ENCODE measurements at regions not wholly inside any gene's neighbourhood (a gene's known extent, or its start where the extent isn't known, plus 50 kb on each side); places are given as distances from the start of the nearest gene placed in this dataset.

DNA sequence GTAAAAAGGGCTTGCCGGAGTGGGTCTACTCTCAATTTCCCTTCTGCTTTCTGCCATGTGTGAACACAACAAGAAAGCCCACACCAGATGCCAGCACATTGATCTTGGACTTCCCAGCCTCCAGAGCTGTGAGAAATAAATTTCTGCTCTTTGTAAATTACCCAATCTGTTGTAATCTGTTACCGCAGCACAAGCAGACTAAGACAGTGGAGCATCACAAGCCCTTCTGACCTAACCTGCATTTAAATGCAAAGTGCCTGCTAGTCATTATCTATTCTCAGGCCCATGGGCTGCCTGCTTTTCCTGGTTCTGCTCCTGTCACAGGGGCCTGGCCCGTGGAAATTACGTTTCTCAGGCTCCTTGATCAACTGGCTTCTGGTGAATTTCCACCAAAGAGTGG, 199.3 kb upstream of the AUTS2 start:
- ATAC-seq, result peak; percentile 20
- H3K36me3 Mint-ChIP-seq, result no peaks in the 10 kb centered on the region
- H3K4me1 Mint-ChIP-seq, result no peaks in the 10 kb centered on the region
- no peaks in the 10 kb centered on the region for H3K27me3 Mint-ChIP-seq
- no peaks in the 10 kb centered on the region for H3K9me3 Mint-ChIP-seq
- H3K4me3 Mint-ChIP-seq, result no peak overlapping the region
- H3K27ac Mint-ChIP-seq, result no peak overlapping the region

DNA sequence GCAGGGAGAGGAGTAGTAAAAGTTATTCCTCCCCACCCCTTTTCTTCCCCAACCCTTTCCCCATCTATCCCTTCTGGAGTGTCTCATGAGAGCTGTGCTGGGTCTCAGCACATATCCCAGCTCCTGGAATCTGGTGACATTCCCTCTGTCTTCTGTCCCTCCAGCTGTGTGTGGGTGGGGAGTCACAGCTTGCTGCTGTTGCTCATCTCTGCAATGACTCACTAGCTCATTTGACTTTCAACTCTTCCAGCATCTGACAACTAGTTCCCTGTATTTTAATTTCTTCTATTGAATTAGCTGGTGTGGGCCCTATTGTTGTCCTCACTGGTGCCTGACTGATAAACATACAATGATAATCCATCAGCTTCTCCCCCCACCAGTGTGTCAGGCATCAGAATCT, 198.9 kb upstream of the AUTS2 start:
- no peaks in the 10 kb centered on the region for H3K36me3 Mint-ChIP-seq
- H3K4me3 Mint-ChIP-seq, result no peak overlapping the region
- no peaks in the 10 kb centered on the region for H3K27me3 Mint-ChIP-seq
- peak; percentile 24 for ATAC-seq
- H3K9me3 Mint-ChIP-seq, result no peaks in the 10 kb centered on the region
- no peak overlapping the region for H3K27ac Mint-ChIP-seq
- H3K4me1 Mint-ChIP-seq, result no peaks in the 10 kb centered on the region

DNA sequence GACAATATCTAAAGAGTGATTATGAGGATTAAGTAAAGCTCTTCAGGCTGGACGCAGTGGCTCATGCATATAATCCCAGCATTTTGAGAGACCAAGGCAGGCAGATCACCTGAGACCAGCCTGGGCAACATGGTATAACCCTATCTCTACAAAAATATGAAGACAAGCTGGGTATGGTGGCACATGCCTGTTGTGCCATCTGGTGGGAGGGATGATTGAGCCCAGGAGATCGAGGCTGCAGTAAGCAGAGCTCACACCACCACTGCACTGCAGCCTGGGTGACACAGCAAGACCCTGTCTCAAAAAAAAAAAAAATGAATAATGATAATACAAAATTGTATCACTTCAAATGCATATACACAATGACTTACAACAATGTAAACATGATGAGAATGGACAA, 195.6 kb upstream of the AUTS2 start:
- H3K4me3 Mint-ChIP-seq, result no peak overlapping the region
- no peak overlapping the region for H3K27ac Mint-ChIP-seq
- H3K9me3 Mint-ChIP-seq, result no peaks in the 10 kb centered on the region
- H3K36me3 Mint-ChIP-seq, result no peaks in the 10 kb centered on the region
- no peaks in the 10 kb centered on the region for H3K4me1 Mint-ChIP-seq
- no peak for ATAC-seq
- no peaks in the 10 kb centered on the region for H3K27me3 Mint-ChIP-seq

DNA sequence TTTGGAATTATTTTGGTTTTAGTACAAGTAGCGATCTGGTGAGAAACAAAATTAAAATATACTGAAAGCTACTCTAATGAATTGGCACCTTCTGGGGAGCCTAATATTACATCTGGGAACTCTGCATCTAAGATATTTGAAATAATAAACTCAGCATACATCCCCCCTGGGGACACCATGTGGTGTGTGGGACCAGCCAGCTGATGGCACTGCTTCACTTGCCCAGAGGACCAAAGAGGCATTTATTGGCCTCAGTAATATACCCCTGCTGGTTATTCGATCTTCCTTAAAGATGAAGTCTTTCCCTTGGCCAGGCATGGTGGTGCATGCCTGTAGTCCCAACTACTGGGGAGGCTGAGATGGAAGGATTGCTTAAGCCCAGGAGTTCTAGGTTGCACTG, 195.1 kb upstream of the AUTS2 start:
- no peaks in the 10 kb centered on the region for H3K9me3 Mint-ChIP-seq
- no peak overlapping the region for H3K4me3 Mint-ChIP-seq
- ATAC-seq, result no peak
- H3K36me3 Mint-ChIP-seq, result no peaks in the 10 kb centered on the region
- H3K27ac Mint-ChIP-seq, result no peak overlapping the region
- no peaks in the 10 kb centered on the region for H3K4me1 Mint-ChIP-seq
- no peaks in the 10 kb centered on the region for H3K27me3 Mint-ChIP-seq

DNA sequence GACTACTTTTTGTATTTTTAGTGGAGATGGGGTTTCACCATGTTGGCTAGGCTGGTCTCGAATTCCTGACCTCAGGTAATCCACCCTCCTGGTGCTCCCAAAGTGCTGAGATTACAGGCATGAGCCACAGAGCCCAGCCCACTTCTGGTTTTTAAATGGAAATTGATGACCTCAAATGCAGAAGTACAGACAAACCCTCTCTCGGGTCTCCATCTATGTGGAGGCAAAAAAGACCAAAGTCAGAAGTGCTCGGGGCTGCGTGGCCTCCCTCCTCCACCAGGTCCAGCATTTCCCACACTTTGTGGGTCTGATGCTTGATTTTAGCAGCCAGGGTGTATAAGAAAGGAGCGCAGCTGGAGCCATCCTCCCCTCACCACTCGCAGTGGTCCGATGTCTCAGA, 187.3 kb upstream of the AUTS2 start:
- no peak overlapping the region for H3K4me3 Mint-ChIP-seq
- peaks cover 4% of the 10 kb centered on the region for H3K9me3 Mint-ChIP-seq
- peak; percentile 51 for ATAC-seq

DNA sequence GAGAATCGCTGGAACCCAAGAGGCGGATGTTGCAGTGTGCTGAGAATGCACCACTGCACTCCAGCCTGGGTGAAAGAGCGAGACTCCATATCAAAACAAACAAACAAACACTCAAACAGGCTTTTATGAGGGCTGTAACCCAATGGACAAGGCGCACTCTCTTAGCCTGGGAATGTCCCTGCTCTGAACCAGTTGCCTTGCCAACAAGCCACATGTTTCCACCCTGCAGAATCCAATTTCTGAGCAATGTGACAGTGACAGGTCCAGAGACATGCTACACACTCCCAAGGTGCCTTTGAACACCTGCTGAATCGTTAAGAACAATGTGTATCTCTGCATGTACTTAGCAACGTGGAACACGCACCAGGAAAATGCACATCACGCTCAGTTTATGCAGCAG, 186.8 kb upstream of the AUTS2 start:
- no peak for ATAC-seq
- H3K36me3 Mint-ChIP-seq, result no peaks in the 10 kb centered on the region
- no peaks in the 10 kb centered on the region for H3K27me3 Mint-ChIP-seq

More for the DNA sequence above, 187.3 kb upstream of the AUTS2 start:
- no peaks in the 10 kb centered on the region for H3K27me3 Mint-ChIP-seq
- H3K36me3 Mint-ChIP-seq, result no peaks in the 10 kb centered on the region
- H3K27ac Mint-ChIP-seq, result peak overlapping the region; percentile 25
- H3K4me1 Mint-ChIP-seq, result peaks cover 9% of the 10 kb centered on the region

DNA sequence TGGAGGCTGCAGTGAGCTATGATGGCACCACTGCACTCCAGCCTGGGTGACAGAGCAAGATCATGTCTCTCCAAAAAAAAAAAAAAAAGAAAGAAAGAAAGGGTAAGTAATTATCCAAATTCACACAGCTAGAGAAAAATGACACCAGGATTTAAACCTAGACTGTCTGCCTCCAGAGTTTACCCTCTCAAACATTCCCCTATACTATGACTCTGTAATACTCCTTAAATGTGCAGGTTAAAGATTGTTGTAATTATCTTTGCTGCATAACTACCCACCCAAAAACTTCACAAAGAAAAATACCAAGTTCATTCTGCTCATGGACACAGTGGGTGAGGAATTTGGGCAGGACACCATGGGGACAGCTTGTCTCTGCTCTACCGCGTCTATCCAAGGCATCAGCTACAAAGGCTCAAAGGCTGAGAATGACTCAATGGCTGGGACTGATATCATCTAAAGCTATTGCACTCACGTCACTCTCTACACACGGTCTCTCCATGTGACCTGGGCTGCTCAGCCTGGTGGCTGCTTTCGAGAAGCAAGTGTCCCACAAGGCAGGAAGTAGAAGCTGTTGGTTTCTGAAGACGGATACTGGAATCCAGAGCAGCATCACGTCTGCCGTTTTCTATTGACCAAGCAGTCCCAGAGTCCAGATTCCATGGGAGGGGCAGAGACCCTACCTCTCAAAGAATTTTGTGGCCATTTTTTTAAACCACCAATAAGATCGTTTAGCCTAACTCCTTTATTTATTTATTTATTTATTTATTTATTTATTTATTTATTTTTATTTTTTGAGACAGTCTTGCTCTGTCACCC, 185.7 kb upstream of the AUTS2 start:
- no peak overlapping the region for H3K27ac Mint-ChIP-seq
- H3K9me3 Mint-ChIP-seq, result peaks cover 4% of the 10 kb centered on the region
- H3K4me3 Mint-ChIP-seq, result no peak overlapping the region
- peak; percentile 75 for ATAC-seq
- H3K36me3 Mint-ChIP-seq, result no peaks in the 10 kb centered on the region
- H3K27me3 Mint-ChIP-seq, result no peaks in the 10 kb centered on the region
- peaks cover 9% of the 10 kb centered on the region for H3K4me1 Mint-ChIP-seq

More for the DNA sequence above, 186.8 kb upstream of the AUTS2 start:
- no peak overlapping the region for H3K4me3 Mint-ChIP-seq
- peaks cover 9% of the 10 kb centered on the region for H3K4me1 Mint-ChIP-seq
- H3K27ac Mint-ChIP-seq, result no peak overlapping the region
- peaks cover 4% of the 10 kb centered on the region for H3K9me3 Mint-ChIP-seq

DNA sequence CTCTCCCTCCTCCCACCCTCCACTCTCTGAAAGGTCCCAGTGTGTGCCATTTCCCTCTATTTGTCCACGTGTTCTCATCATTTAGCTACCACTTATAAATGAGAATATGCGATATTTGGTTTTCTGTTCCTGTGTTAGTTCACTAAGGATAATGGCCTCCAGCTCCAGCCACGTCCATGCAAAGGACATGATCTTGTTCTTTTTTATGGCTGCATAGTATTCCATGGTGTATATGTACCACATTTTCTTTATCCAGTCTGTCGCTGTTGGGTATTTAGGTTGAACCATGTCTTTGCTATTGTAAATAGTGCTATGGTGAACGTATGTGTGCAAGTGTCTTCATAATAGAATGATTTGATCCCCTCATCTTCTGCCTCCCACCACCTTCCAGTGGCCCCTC, 183.7 kb upstream of the AUTS2 start:
- Mint-ChIP-seq H3K9me3 (peaks cover 13% of the 10 kb centered on the region), H3K36me3 (no peaks in the 10 kb centered on the region), H3K4me3 (no peak overlapping the region), H3K27ac (no peak overlapping the region), H3K4me1 (peaks cover 9% of the 10 kb centered on the region), H3K27me3 (no peaks in the 10 kb centered on the region)
- ATAC-seq, result no peak

DNA sequence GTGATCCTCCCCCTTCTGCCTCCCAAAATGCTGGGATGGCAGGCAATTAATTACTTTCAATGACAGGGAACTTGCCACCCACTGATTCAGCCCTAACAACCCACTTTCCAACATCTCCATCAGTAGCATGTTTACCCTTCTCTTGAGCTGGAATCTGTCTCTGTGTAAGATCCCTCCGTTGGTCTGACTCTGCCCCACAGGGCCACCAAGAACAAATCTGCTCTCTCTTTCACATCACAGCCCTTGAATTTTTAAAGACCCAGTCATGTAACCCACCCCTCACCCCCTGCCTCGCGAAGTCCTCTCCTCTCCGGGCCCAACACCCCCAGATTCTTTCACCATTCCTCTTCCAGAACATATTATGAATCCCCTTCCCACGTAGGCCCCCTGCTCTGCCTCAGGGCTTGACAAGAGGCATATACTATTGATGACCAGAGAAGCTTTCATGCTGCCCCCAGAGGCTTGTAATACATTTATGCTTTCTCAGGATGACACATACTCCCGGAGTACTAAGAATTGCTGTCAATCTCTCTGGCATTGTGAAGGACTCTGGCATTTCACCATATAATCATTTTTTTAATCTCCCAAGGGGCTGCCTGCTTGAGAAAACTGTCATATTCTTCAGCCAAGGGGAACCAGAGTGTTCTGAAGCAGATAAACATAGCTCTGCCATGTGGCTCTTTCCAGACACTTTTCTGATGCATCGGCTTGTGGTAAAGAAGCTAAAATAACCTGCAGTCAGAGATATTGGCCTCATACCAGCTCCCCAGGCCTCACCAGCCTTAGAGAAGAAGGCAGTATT, 179.2 kb upstream of the AUTS2 start:
- Mint-ChIP-seq H3K9me3 (peaks cover 13% of the 10 kb centered on the region), H3K27ac (no peak overlapping the region), H3K4me1 (peaks cover 6% of the 10 kb centered on the region), H3K4me3 (no peak overlapping the region), H3K27me3 (peaks cover 11% of the 10 kb centered on the region), H3K36me3 (no peaks in the 10 kb centered on the region)
- ATAC-seq, result peak; percentile 41

DNA sequence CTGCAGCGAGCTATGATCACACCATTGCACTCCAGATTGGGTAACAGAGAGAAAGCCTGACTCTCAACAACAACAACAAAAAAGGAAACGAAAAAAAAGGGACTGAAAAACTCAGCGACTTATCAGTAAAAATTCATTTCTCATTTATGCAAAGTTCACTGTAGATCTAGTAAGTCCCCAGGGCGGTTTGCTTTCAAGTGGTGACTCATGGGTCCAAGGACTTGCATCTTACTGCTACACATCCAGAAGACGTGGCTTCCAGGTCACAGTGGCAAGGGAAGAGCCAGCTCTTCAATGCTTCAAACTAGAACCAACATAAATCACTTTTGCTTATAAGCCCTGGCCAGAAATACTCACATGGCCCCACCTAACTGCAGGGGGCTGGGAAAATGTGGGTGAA, 178.3 kb upstream of the AUTS2 start:
- Mint-ChIP-seq H3K27ac (no peak overlapping the region), H3K9me3 (peaks cover 11% of the 10 kb centered on the region), H3K4me1 (peaks cover 6% of the 10 kb centered on the region), H3K4me3 (no peak overlapping the region), H3K27me3 (peaks cover 16% of the 10 kb centered on the region), H3K36me3 (no peaks in the 10 kb centered on the region)
- peak; percentile 65 for ATAC-seq

DNA sequence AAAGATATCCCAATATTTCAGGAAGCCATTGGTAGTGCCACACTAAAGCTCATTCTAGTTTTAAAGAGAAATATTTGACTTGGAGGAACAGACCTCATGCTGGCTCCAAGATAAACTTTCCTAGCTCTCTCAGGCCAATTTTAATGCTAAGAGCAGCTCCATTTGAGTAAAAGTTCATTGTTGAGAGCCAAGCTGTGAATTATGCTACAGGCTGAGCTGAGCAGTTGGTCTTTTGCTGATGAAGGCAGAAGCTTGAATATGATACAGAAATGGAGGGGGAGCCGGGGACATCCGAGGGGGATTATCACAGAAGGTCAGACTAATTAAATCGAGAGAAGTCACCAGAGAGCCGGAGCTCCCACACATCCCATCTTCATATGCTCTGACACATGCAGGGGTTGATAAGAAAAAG, 175.7 kb upstream of the AUTS2 start:
- peaks cover 8% of the 10 kb centered on the region for H3K9me3 Mint-ChIP-seq
- no peaks in the 10 kb centered on the region for H3K36me3 Mint-ChIP-seq
- ATAC-seq, result no peak
- peaks cover 6% of the 10 kb centered on the region for H3K4me1 Mint-ChIP-seq
- H3K27me3 Mint-ChIP-seq, result peaks cover 32% of the 10 kb centered on the region
- no peak overlapping the region for H3K4me3 Mint-ChIP-seq
- no peak overlapping the region for H3K27ac Mint-ChIP-seq

DNA sequence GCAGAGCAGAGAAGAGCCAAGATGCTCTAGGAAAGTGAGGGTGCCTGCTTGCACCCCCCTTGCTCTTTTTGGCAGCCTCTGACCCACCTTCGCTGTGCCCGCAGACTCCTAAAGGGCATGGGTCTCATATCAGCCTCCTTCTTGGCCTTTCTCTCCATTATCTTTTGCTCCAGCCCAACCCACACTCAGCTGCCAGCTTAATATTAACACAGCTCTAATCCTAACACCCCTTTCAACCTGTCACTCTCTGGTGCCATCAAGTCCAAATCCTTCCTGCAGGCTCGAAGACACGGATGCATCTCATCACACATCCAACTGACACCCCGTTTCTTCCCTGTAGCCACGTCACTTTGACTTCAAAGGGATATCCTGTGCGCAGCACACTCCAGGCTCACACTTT, 171.6 kb upstream of the AUTS2 start:
- Mint-ChIP-seq H3K27ac (no peak overlapping the region), H3K9me3 (peaks cover 7% of the 10 kb centered on the region), H3K4me1 (peaks cover 16% of the 10 kb centered on the region), H3K4me3 (no peak overlapping the region), H3K36me3 (no peaks in the 10 kb centered on the region), H3K27me3 (peaks cover 63% of the 10 kb centered on the region)
- no peak for ATAC-seq

DNA sequence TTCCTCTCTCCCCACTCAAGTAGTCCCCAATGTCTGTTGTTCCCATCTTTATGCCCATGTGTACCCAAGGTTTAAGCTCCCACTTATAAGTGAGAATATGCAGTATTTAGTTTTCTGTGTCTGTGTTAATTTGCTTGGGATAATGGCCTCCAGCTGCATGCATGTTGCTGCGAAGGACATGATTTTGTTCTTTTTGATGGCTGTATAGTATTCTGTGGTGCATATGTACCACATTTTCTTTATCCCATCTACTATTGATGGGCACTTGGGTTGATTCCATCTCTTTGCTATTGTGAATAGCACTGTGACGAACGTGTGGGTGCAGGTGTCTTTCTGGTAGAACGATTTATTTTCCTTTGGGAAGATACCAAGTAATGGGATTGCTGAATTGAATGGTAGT, 170.2 kb upstream of the AUTS2 start:
- Mint-ChIP-seq H3K9me3 (peaks cover 7% of the 10 kb centered on the region), H3K27me3 (peaks cover 73% of the 10 kb centered on the region), H3K36me3 (no peaks in the 10 kb centered on the region), H3K4me3 (no peak overlapping the region), H3K4me1 (peaks cover 16% of the 10 kb centered on the region), H3K27ac (no peak overlapping the region)
- no peak for ATAC-seq

DNA sequence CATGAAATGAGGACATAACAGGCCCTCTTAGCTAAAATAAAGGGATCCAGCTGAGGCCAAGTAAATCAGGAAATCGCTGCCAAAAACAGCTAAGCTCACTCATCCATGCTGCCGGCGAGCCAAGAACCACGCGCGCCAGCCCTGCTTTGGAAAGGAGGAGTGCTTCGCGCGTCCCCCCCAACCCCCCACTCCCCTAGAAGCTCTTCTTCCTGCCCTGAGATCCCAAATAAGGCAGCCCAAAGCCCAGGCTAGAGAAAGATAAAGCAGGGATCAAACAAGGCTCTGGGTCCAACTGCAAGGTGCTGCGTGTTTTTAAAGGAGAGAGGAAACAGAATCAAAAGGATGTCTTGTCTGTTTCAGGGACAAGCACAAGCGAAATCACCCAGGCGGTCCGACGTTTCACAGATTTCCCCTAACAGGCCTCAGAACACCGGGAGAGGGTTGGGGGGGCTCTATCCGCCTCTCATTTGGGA, 168.3 kb upstream of the AUTS2 start:
- H3K9me3 Mint-ChIP-seq, result peaks cover 10% of the 10 kb centered on the region
- peak overlapping the region; percentile 35 for H3K4me3 Mint-ChIP-seq
- peaks cover 24% of the 10 kb centered on the region for H3K4me1 Mint-ChIP-seq
- H3K36me3 Mint-ChIP-seq, result peaks cover 4% of the 10 kb centered on the region
- peaks cover 68% of the 10 kb centered on the region for H3K27me3 Mint-ChIP-seq
- ATAC-seq, result no peak
- no peak overlapping the region for H3K27ac Mint-ChIP-seq

DNA sequence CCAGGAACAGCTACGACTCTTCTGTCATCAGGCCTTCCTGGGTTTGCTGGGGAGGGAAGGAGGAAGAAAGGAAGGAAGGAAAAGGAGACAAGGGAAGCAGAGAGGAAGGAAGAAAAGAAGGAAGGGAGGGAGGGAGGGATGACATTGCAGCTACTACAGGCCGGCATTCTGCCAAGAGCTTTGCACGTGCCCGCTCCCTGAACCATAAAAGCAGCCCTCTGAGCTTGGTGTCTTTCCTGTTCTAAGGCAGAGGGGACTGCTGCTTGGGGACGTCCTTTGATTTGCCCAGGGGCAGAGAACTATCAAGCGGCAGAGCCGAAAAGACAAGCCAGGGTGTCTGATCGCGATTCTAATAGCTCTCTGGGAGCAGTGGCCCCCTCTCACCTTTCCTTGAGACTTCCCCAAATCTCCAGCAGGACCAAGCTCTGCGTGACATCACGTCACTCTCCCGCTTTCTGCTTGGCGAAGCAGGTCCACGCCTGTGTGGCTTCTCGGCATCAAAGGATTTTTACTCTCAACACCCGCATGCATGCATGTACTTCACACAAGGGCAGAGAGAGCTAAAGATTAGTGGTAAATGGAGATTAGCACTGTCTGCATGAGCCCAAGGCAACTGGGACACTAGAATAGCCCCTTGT, 167.8 kb upstream of the AUTS2 start:
- peaks cover 67% of the 10 kb centered on the region for H3K27me3 Mint-ChIP-seq

More for the DNA sequence above, 167.8 kb upstream of the AUTS2 start:
- H3K4me1 Mint-ChIP-seq, result peaks cover 24% of the 10 kb centered on the region
- no peak for ATAC-seq
- no peak overlapping the region for H3K27ac Mint-ChIP-seq
- peak overlapping the region; percentile 35 for H3K4me3 Mint-ChIP-seq
- peaks cover 4% of the 10 kb centered on the region for H3K36me3 Mint-ChIP-seq
- peaks cover 10% of the 10 kb centered on the region for H3K9me3 Mint-ChIP-seq

Data from stimulated activated memory B cell treated with anti-CD40 and anti-IgM and Interleukin-4, amounts not matched to agents 10 μg/mL and 1 μg/mL and 100 μg/mL, for 72 hours (primary cell).